Activated B cell treated with CpG ODN at 0.5 μM for 24 hours (primary cell): ENCODE measurements at regions not wholly inside any gene's neighbourhood (a gene's known extent, or its start where the extent isn't known, plus 50 kb on each side); places are given as distances from the start of the nearest gene placed in this dataset.

Experiments
- ATAC-seq: fragments of 200-7000 bp; cut with Tn5 transposase; one replicate; pipeline ENCODE4 v1.10.0; 2021; ENCODE audit warnings: low read depth, mild to moderate bottlenecking, moderate library complexity
- CTCF ChIA-PET: fragments of 350-600 bp; sonication (Branson Sonifier 250); formaldehyde crosslinking; loops from one replicate; lab custom pipeline; 2021; ENCODE audit warnings: antibody characterized with exemption; lab: Charles Lee
- POLR2A ChIA-PET: fragments of 350-600 bp; sonication (Branson Sonifier 250); formaldehyde crosslinking; loops from one replicate; lab custom pipeline; 2021; ENCODE audit warnings: antibody characterized with exemption; lab: Charles Lee
- DNase-seq: peaks from one replicate; pipeline ENCODE4 v3.0.0; 2022
- H3K27ac Mint-ChIP-seq: one replicate; pipeline ENCODE4 v1.8.0; 2020; ENCODE audit warnings: mixed read lengths
- H3K27me3 Mint-ChIP-seq: one replicate; pipeline ENCODE4 v1.8.0; 2021; ENCODE audit warnings: mixed read lengths
- H3K36me3 Mint-ChIP-seq: one replicate; pipeline ENCODE4 v1.8.0; 2021; ENCODE audit warnings: low read depth, mixed read lengths
- H3K4me1 Mint-ChIP-seq: one replicate; pipeline ENCODE4 v1.8.0; 2021; ENCODE audit warnings: mixed read lengths
- H3K4me3 Mint-ChIP-seq: one replicate; pipeline ENCODE4 v1.8.0; 2020; ENCODE audit warnings: mild to moderate bottlenecking, mixed read lengths
- H3K9me3 Mint-ChIP-seq: one replicate; pipeline ENCODE4 v1.8.0; 2020; ENCODE audit warnings: mixed read lengths
- CTCF ChIP-seq: fragments of 200-600 bp; IDR thresholded peaks from one replicate; pipeline ENCODE4 v1.8.0; 2022; ENCODE audit warnings: antibody characterized with exemption, mild to moderate bottlenecking
- intact Hi-C: fragments of 100-400 bp; cut with micrococcal nuclease; formaldehyde crosslinking; loops from one replicate; pipeline ENCODE4 v1.15.1; 2024

GRCh38 chr10:21169271-21169670 is 272.2 kb upstream of the NEBL start:
- TF ChIP-seq CTCF, result no peak
- Mint-ChIP-seq H3K4me3 (no peak overlapping the region), H3K4me1 (peaks cover 3% of the 10 kb centered on the region), H3K36me3 (no peaks in the 10 kb centered on the region), H3K27me3 (peaks cover 26% of the 10 kb centered on the region), H3K9me3 (no peaks in the 10 kb centered on the region), H3K27ac (no peak overlapping the region)
- intact Hi-C loops, result no loop called here
- ATAC-seq, result no peak
- POLR2A ChIA-PET, result no interaction called here
- CTCF ChIA-PET, result no interaction called here
- DNase-seq, result no peak

GRCh38 chr10:21167288-21168010 is 270.3 kb upstream of the NEBL start:
- H3K36me3 Mint-ChIP-seq, result no peaks in the 10 kb centered on the region
- H3K9me3 Mint-ChIP-seq, result no peaks in the 10 kb centered on the region
- no peak overlapping the region for H3K4me3 Mint-ChIP-seq
- CTCF ChIA-PET, result no interaction called here
- TF ChIP-seq CTCF, result no peak
- intact Hi-C loops, result no loop called here
- H3K4me1 Mint-ChIP-seq, result no peaks in the 10 kb centered on the region
- H3K27ac Mint-ChIP-seq, result no peak overlapping the region
- no peak for ATAC-seq
- POLR2A ChIA-PET, result no interaction called here
- DNase-seq, result no peak
- peaks cover 21% of the 10 kb centered on the region for H3K27me3 Mint-ChIP-seq

- Mint-ChIP-seq H3K27ac (no peak overlapping the region), H3K36me3 (no peaks in the 10 kb centered on the region), H3K4me3 (no peak overlapping the region), H3K9me3 (no peaks in the 10 kb centered on the region), H3K27me3 (peaks cover 14% of the 10 kb centered on the region), H3K4me1 (no peaks in the 10 kb centered on the region)
- ChIA-PET POLR2A (no interaction called here), CTCF (no interaction called here)
- no peak for TF ChIP-seq CTCF
- intact Hi-C loops, result no loop called here
- ATAC-seq (no peak), DNase-seq (no peak)
Measured at GRCh38 chr10:21166557-21167287, 269.6 kb upstream of the NEBL start.

- CTCF ChIA-PET, result no interaction called here
- no peak overlapping the region for H3K4me3 Mint-ChIP-seq
- no peak overlapping the region for H3K27ac Mint-ChIP-seq
- TF ChIP-seq CTCF, result no peak
- no peak for ATAC-seq
- intact Hi-C loops, result no loop called here
- H3K4me1 Mint-ChIP-seq, result no peaks in the 10 kb centered on the region
- no peaks in the 10 kb centered on the region for H3K36me3 Mint-ChIP-seq
- no peaks in the 10 kb centered on the region for H3K9me3 Mint-ChIP-seq
- peaks cover 6% of the 10 kb centered on the region for H3K27me3 Mint-ChIP-seq
- DNase-seq, result no peak
- POLR2A ChIA-PET, result no interaction called here
Measured at GRCh38 chr10:21165489-21165888, 268.4 kb upstream of the NEBL start.

GRCh38 chr10:21164687-21165086 is 267.6 kb upstream of the NEBL start:
- ChIA-PET CTCF (no interaction called here), POLR2A (no interaction called here)
- intact Hi-C loops, result no loop called here
- no peak overlapping the region for H3K4me3 Mint-ChIP-seq
- no peak overlapping the region for H3K27ac Mint-ChIP-seq
- H3K27me3 Mint-ChIP-seq, result no peaks in the 10 kb centered on the region
- no peaks in the 10 kb centered on the region for H3K36me3 Mint-ChIP-seq
- H3K9me3 Mint-ChIP-seq, result no peaks in the 10 kb centered on the region
- DNase-seq, result no peak
- ATAC-seq, result no peak
- TF ChIP-seq CTCF, result no peak
- H3K4me1 Mint-ChIP-seq, result no peaks in the 10 kb centered on the region
